WERI-Rb-1 (cell line): ENCODE measurements at regions not wholly inside any gene's neighbourhood (a gene's known extent, or its start where the extent isn't known, plus 50 kb on each side); places are given as distances from the start of the nearest gene placed in this dataset.
"Not testable (repeated sequence)": the region's sequence is repeated elsewhere in the genome, so short reads cannot be mapped to it uniquely, and the experiment has no call there.

Experiments used
- DNase-seq: peaks from one replicate; pipeline ENCODE4 v3.0.0-alpha.2; 2020
- H3K27ac ChIP-seq: fragments of 250-450 bp; sonication (Bioruptor Pico); 2 replicates; pipeline ENCODE4 v1.5.1; 2020; ENCODE audit warnings: mild to moderate bottlenecking, moderate library complexity
- H3K27me3 ChIP-seq: fragments of 250-450 bp; sonication (Bioruptor Pico); 2 replicates; pipeline ENCODE4 v1.5.1; 2021; ENCODE audit warnings: mild to moderate bottlenecking, low read depth, moderate library complexity; ENCODE audit not compliant: insufficient read depth, severe bottlenecking
- H3K36me3 ChIP-seq: fragments of 250-450 bp; sonication (Bioruptor Pico); 2 replicates; pipeline ENCODE4 v1.5.1; 2020; ENCODE audit warnings: mild to moderate bottlenecking, moderate library complexity
- H3K4me3 ChIP-seq: 2 replicates; pipeline ENCODE4 v1.5.1; 2011; ENCODE audit warnings: low read depth, mild to moderate bottlenecking, control low read depth, low read length
- H3K9me3 ChIP-seq: fragments of 250-450 bp; sonication (Bioruptor Pico); 2 replicates; pipeline ENCODE4 v1.5.1; 2021; ENCODE audit warnings: mild to moderate bottlenecking, moderate library complexity; ENCODE audit not compliant: severe bottlenecking
- CTCF ChIP-seq: IDR thresholded peaks from 2 replicates; pipeline ENCODE4 v1.5.1; 2011; ENCODE audit warnings: low read depth, mild to moderate bottlenecking, control low read depth, inconsistent platforms, low read length

DNA sequence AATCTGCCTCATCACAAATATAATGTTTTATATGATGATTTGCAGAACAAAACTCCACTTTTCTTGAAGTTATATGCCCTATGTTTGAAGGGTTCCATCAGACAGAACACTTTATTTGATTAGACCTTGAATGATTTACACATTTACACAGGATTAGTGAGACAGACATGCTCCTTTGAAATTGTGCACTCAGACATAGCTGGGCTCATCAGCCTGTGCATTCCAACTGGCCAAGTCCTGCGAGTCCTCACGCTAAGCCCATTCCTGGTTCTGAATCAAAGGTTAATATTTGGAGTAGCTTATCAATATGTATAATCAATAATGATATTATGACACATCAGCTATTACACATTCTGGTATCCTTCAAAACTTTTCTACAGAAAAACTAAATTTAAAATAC is 173.6 kb downstream of the MBL2 start:
- DNase-seq, result no peak
- Histone ChIP-seq H3K36me3 (no peaks in the 10 kb centered on the region), H3K27ac (no peak overlapping the region), H3K27me3 (no peaks in the 10 kb centered on the region), H3K4me3 (no peak overlapping the region), H3K9me3 (no peaks in the 10 kb centered on the region)
- no peak for TF ChIP-seq CTCF

DNA sequence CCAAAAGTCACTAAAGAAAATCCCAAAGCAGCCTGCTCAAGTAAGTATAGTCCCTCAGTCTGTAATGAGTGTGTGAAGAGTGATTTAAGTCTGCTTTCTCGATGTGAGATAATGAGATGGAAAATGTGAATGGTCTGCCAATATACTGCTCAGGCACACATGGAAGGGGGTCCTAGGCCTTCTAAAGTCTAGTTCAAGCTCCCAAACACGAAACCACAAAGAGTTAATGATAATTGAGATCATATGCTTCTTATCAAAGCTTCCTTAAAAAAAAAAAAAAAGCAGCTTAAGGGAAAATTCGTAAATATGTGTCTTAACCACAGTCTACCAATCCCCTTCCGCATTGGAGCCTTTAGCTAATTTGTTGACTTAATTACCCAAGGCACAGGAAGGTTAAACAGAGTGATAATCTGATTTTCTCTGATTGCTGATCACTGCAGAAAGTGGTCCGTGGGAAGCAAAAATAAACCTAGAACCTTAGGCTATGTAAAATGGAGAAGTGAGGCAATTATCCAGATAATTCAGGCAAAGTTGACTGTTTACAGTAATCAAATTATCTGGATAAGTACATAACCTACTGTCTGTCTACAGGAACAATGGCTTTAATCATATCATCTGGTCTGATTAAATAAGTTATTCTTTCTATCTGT is 172.9 kb downstream of the MBL2 start:
- Histone ChIP-seq H3K27ac (no peak overlapping the region), H3K4me3 (no peak overlapping the region), H3K9me3 (no peaks in the 10 kb centered on the region), H3K27me3 (no peaks in the 10 kb centered on the region), H3K36me3 (no peaks in the 10 kb centered on the region)
- no peak for DNase-seq
- TF ChIP-seq CTCF, result no peak

- DNase-seq, H3K36me3 ChIP-seq, H3K9me3 ChIP-seq, H3K4me3 ChIP-seq, H3K27ac ChIP-seq, H3K27me3 ChIP-seq: not testable (repeated sequence)
Observed at GRCh38 chr10:52604131-52604530, 168.5 kb downstream of the MBL2 start.

- no peak for DNase-seq
- H3K4me3 ChIP-seq, result no peak overlapping the region
- H3K9me3 ChIP-seq, result no peaks in the 10 kb centered on the region
- H3K27me3 ChIP-seq, result no peaks in the 10 kb centered on the region
- TF ChIP-seq CTCF, result no peak
- no peaks in the 10 kb centered on the region for H3K36me3 ChIP-seq
- H3K27ac ChIP-seq, result no peak overlapping the region
Observed at GRCh38 chr10:52609071-52609470, 163.5 kb downstream of the MBL2 start.

- Histone ChIP-seq H3K9me3 (no peaks in the 10 kb centered on the region), H3K27me3 (no peaks in the 10 kb centered on the region), H3K36me3 (no peaks in the 10 kb centered on the region), H3K27ac (no peak overlapping the region), H3K4me3 (no peak overlapping the region)
- no peak for DNase-seq
- no peak for TF ChIP-seq CTCF
Observed at GRCh38 chr10:52609626-52610240, 162.9 kb downstream of the MBL2 start.

- no peak for TF ChIP-seq CTCF
- no peak overlapping the region for H3K27ac ChIP-seq
- no peaks in the 10 kb centered on the region for H3K36me3 ChIP-seq
- H3K4me3 ChIP-seq, result no peak overlapping the region
- H3K9me3 ChIP-seq, result no peaks in the 10 kb centered on the region
- no peak for DNase-seq
- no peaks in the 10 kb centered on the region for H3K27me3 ChIP-seq
Observed at GRCh38 chr10:52615331-52615730, 157.3 kb downstream of the MBL2 start.
